ENCODE measurements at regions not wholly inside any gene's neighbourhood (a gene's known extent, or its start where the extent isn't known, plus 50 kb on each side); places are given as distances from the start of the nearest gene placed in this dataset.

DNA sequence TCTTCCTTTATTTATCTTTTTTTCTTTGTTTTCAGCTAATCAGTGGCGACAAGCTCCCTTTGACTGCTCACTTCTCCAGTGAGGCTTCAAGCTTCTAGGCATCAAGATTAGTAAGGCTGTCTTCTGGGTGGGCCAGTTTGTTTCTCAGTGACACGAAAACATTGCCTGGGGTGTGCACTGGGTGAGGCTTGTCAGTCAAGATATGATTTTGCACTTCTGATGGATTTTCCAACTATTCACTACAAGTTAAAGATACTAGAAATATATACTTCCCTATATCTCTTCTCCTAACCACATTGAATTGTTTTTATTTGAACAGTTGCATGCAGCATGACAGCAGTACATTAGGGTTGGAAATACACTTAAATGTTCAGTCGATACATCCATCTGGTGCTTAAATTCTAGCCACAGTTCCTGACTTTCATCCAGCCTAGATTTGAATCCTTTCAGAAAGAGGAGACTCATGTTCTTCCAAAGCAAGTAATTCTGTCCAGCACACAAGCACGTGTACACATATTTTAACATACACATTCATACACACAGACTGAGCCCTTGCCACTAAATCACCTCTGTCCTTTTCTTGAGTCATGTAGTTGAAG is 275.6 kb upstream of the NOVA1 start:
- no peak overlapping the region for H3K9ac ChIP-seq (ENCODE audit: low read length)
- H2AFZ ChIP-seq (ENCODE audit: low read depth, low read length, severe bottlenecking) = no peak overlapping the region
- no peaks in the 10 kb centered on the region for H3F3A ChIP-seq (ENCODE audit: insufficient read depth)

GRCh38 chr14:26887847-26888246 is 290.0 kb upstream of the NOVA1 start:
- peaks cover 10% of the 10 kb centered on the region; the same call in 1 of the 2 replicates for H3K9me3 ChIP-seq (ENCODE audit: insufficient read depth, low read length)
- H3K36me3 ChIP-seq (ENCODE audit: low read length) = no peaks in the 10 kb centered on the region
- no peaks in the 10 kb centered on the region for H3K9me2 ChIP-seq (replicated peaks; ENCODE audit: insufficient read depth, low read length)
- TF ChIP-seq EZH2phosphoT487 (conservative IDR thresholded peaks at IDR 0.05; ENCODE audit: low read length) (no peak), CTCF (IDR thresholded peaks at IDR 0.05; ENCODE audit: insufficient read depth, low read length, poor library complexity, severe bottlenecking) (no peak)
- no peak overlapping the region for H3K4me2 ChIP-seq (ENCODE audit: low read depth, low read length, poor library complexity, severe bottlenecking)
- no peaks in the 10 kb centered on the region for H3F3A ChIP-seq (ENCODE audit: insufficient read depth)
- no peaks in the 10 kb centered on the region for H3K79me2 ChIP-seq (ENCODE audit: insufficient read depth, low read length)
- no peak overlapping the region for H3K4me3 ChIP-seq (ENCODE audit: insufficient read depth, low read length, poor library complexity, severe bottlenecking)
- H3K27me3 ChIP-seq (ENCODE audit: low read length) = no peaks in the 10 kb centered on the region
- no peak overlapping the region for H2AFZ ChIP-seq (ENCODE audit: low read depth, low read length, severe bottlenecking)
- H4K20me1 ChIP-seq (ENCODE audit: low read depth, low read length) = no peaks in the 10 kb centered on the region
- H3K9ac ChIP-seq (ENCODE audit: low read length) = no peak overlapping the region
- H3K27ac ChIP-seq (ENCODE audit: low read depth, low read length) = no peak overlapping the region

More for the DNA sequence above, 275.6 kb upstream of the NOVA1 start:
- Histone ChIP-seq H3K79me2 (ENCODE audit: insufficient read depth, low read length) (no peaks in the 10 kb centered on the region), H3K4me3 (ENCODE audit: insufficient read depth, low read length, poor library complexity, severe bottlenecking) (no peak overlapping the region), H3K9me2 (replicated peaks; ENCODE audit: insufficient read depth, low read length) (no peaks in the 10 kb centered on the region), H3K9me3 (ENCODE audit: insufficient read depth, low read length) (no peaks in the 10 kb centered on the region), H3K4me2 (ENCODE audit: low read depth, low read length, poor library complexity, severe bottlenecking) (no peak overlapping the region), H3K27me3 (ENCODE audit: low read length) (no peaks in the 10 kb centered on the region), H3K27ac (ENCODE audit: low read depth, low read length) (no peak overlapping the region), H3K36me3 (ENCODE audit: low read length) (no peaks in the 10 kb centered on the region), H4K20me1 (ENCODE audit: low read depth, low read length) (no peaks in the 10 kb centered on the region)
- TF ChIP-seq CTCF (IDR thresholded peaks at IDR 0.05; ENCODE audit: insufficient read depth, low read length, poor library complexity, severe bottlenecking) (no peak), EZH2phosphoT487 (conservative IDR thresholded peaks at IDR 0.05; ENCODE audit: low read length) (no peak)

DNA sequence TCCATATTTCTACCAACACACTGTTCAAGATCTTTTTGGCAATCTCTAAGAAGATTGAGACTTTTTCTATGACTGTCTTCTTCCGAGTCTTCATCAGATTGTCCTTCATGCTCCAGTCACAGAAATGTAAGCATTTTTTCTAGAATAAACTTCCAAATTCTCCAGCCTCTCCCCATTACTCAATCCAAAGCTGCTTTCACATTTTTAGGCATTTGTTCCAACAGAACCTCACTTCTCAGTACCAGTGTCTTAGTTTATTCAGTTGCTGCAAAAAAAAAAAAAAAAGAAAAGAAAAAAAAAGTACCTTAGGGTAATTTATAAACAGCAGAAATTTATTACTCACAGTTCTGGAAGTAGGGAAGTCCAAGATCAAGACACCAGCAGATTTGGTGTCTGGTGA is 290.8 kb upstream of the NOVA1 start:
- H3K36me3 ChIP-seq (ENCODE audit: low read length) = no peaks in the 10 kb centered on the region
- no peak overlapping the region for H3K9ac ChIP-seq (ENCODE audit: low read length)
- H3K9me3 ChIP-seq (ENCODE audit: insufficient read depth, low read length) = peaks cover 10% of the 10 kb centered on the region; the same call in 1 of the 2 replicates
- H3K4me3 ChIP-seq (ENCODE audit: insufficient read depth, low read length, poor library complexity, severe bottlenecking) = no peak overlapping the region
- H3K9me2 ChIP-seq (replicated peaks; ENCODE audit: insufficient read depth, low read length) = no peaks in the 10 kb centered on the region
- H3K27me3 ChIP-seq (ENCODE audit: low read length) = no peaks in the 10 kb centered on the region
- no peak overlapping the region for H2AFZ ChIP-seq (ENCODE audit: low read depth, low read length, severe bottlenecking)
- no peaks in the 10 kb centered on the region for H3F3A ChIP-seq (ENCODE audit: insufficient read depth)
- TF ChIP-seq EZH2phosphoT487 (conservative IDR thresholded peaks at IDR 0.05; ENCODE audit: low read length) = no peak
- no peak for TF ChIP-seq CTCF (IDR thresholded peaks at IDR 0.05; ENCODE audit: insufficient read depth, low read length, poor library complexity, severe bottlenecking)
- H3K27ac ChIP-seq (ENCODE audit: low read depth, low read length) = no peak overlapping the region
- no peaks in the 10 kb centered on the region for H3K79me2 ChIP-seq (ENCODE audit: insufficient read depth, low read length)
- H3K4me2 ChIP-seq (ENCODE audit: low read depth, low read length, poor library complexity, severe bottlenecking) = no peak overlapping the region
- no peaks in the 10 kb centered on the region for H4K20me1 ChIP-seq (ENCODE audit: low read depth, low read length)

Data from SU-DHL-6 (cell line).